H9 (cell line): ENCODE measurements at regions not wholly inside any gene's neighbourhood (a gene's known extent, or its start where the extent isn't known, plus 50 kb on each side); places are given as distances from the start of the nearest gene placed in this dataset.

Experiments
- DNase-seq: peaks from one replicate; pipeline ENCODE4 v3.0.0-alpha.2; 2017
- H2AFZ ChIP-seq: one replicate; pipeline ENCODE4 v1.6.1; 2013; ENCODE audit warnings: mild to moderate bottlenecking, low read length, control low read depth, moderate library complexity
- H2AK5ac ChIP-seq: 2 replicates; pipeline ENCODE4 v1.6.1; 2013; ENCODE audit warnings: low read length, control low read depth, mixed read lengths; ENCODE audit not compliant: insufficient read length
- H2BK120ac ChIP-seq: one replicate; pipeline ENCODE4 v1.6.1; 2013; ENCODE audit warnings: low read depth, mild to moderate bottlenecking, low read length, control low read depth, inconsistent platforms; ENCODE audit not compliant: poor library complexity, severe bottlenecking
- H2BK12ac ChIP-seq: 2 replicates; pipeline ENCODE4 v1.6.1; 2013; ENCODE audit warnings: low read length, control low read depth, mixed read lengths, low read depth; ENCODE audit not compliant: insufficient read length
- H2BK15ac ChIP-seq: 2 replicates; pipeline ENCODE4 v1.6.1; 2013; ENCODE audit warnings: low read depth, low read length, control low read depth
- H2BK20ac ChIP-seq: one replicate; pipeline ENCODE4 v1.6.1; 2013; ENCODE audit warnings: low read depth, mild to moderate bottlenecking, low read length, control low read depth, inconsistent platforms; ENCODE audit not compliant: poor library complexity, severe bottlenecking
- H2BK5ac ChIP-seq: 2 replicates; pipeline ENCODE4 v1.6.1; 2013; ENCODE audit warnings: low read length, control low read depth, mixed read lengths; ENCODE audit not compliant: insufficient read length
- H3K14ac ChIP-seq: 2 replicates; pipeline ENCODE4 v1.6.1; 2013; ENCODE audit warnings: low read length, control low read depth; ENCODE audit not compliant: insufficient read depth
- H3K18ac ChIP-seq: 2 replicates; pipeline ENCODE4 v1.6.1; 2013; ENCODE audit warnings: low read depth, mild to moderate bottlenecking, mixed read lengths, low read length, control low read depth; ENCODE audit not compliant: insufficient read length
- H3K23ac ChIP-seq: 2 replicates; pipeline ENCODE4 v1.6.1; 2013; ENCODE audit warnings: low read length, control low read depth, mixed read lengths, low read depth; ENCODE audit not compliant: insufficient read length
- H3K23me2 ChIP-seq: 2 replicates; pipeline ENCODE4 v1.6.1; 2013; ENCODE audit warnings: low read depth, mild to moderate bottlenecking, mixed read lengths, low read length, control low read depth; ENCODE audit not compliant: insufficient read length, poor library complexity, severe bottlenecking
- H3K27ac ChIP-seq: 2 replicates; pipeline ENCODE4 v1.5.1; 2013; ENCODE audit warnings: low read length, control low read depth, mixed read lengths, low read depth; ENCODE audit not compliant: insufficient read length
- H3K27me3 ChIP-seq: 2 replicates; pipeline ENCODE4 v1.6.1; 2013; ENCODE audit warnings: low read length, control low read depth, inconsistent platforms; ENCODE audit not compliant: insufficient read depth
- H3K4ac ChIP-seq: 2 replicates; pipeline ENCODE4 v1.6.1; 2013; ENCODE audit warnings: low read depth, mild to moderate bottlenecking, control low read depth, inconsistent platforms, low read length, moderate library complexity
- H3K4me1 ChIP-seq: 2 replicates; pipeline ENCODE4 v1.6.1; 2013; ENCODE audit warnings: low read length, control low read depth, inconsistent platforms; ENCODE audit not compliant: insufficient read depth
- H3K4me2 ChIP-seq: 2 replicates; pipeline ENCODE4 v1.6.1; 2013; ENCODE audit warnings: low read length, control low read depth, mixed read lengths; ENCODE audit not compliant: insufficient read length, insufficient read depth
- H3K56ac ChIP-seq: 2 replicates; pipeline ENCODE4 v1.6.1; 2013; ENCODE audit warnings: low read depth, mild to moderate bottlenecking, mixed read lengths, low read length, control low read depth; ENCODE audit not compliant: insufficient read length
- H3K79me1 ChIP-seq: 2 replicates; pipeline ENCODE4 v1.6.1; 2013; ENCODE audit warnings: low read depth, mild to moderate bottlenecking, moderate library complexity, low read length, control low read depth, inconsistent platforms; ENCODE audit not compliant: insufficient read depth, poor library complexity, severe bottlenecking
- H3K79me2 ChIP-seq: 2 replicates; pipeline ENCODE4 v1.6.1; 2013; ENCODE audit warnings: low read length, control low read depth, inconsistent platforms; ENCODE audit not compliant: insufficient read depth
- H3K9ac ChIP-seq: 2 replicates; pipeline ENCODE4 v1.6.1; 2013; ENCODE audit warnings: low read length, control low read depth, mixed read lengths; ENCODE audit not compliant: insufficient read length; ENCODE audit errors: extremely low read depth
- H3K9me3 ChIP-seq: one replicate; pipeline ENCODE4 v1.6.1; 2013; ENCODE audit warnings: low read depth, low read length, inconsistent platforms; ENCODE audit not compliant: control insufficient read depth
- H3T11ph ChIP-seq: one replicate; pipeline ENCODE4 v1.6.1; 2013; ENCODE audit warnings: mild to moderate bottlenecking, low read length, control low read depth, inconsistent platforms
- H4K20me1 ChIP-seq: one replicate; pipeline ENCODE4 v1.6.1; 2013; ENCODE audit not compliant: control insufficient read depth, insufficient read length, insufficient read depth
- H4K5ac ChIP-seq: 2 replicates; pipeline ENCODE4 v1.6.1; 2013; ENCODE audit warnings: low read depth, mild to moderate bottlenecking, mixed read lengths, low read length, control low read depth; ENCODE audit not compliant: insufficient read length
- H4K8ac ChIP-seq: replicated peaks from 2 replicates; pipeline ENCODE4 v1.6.1; 2013; ENCODE audit warnings: low read length, control low read depth, mixed read lengths, low read depth; ENCODE audit not compliant: insufficient read length
- H4K91ac ChIP-seq: 2 replicates; pipeline ENCODE4 v1.6.1; 2013; ENCODE audit warnings: low read depth, mild to moderate bottlenecking, moderate library complexity, mixed read lengths, low read length, control low read depth; ENCODE audit not compliant: insufficient read length
- H3K27ac Mint-ChIP-seq, 3 experiments: 2 replicates in 2 of 3; 3 replicates in 1 of 3; pipeline ENCODE4 v1.8.0; 2020 to 2021; ENCODE audit warnings: mixed read lengths in 3 of 3, mild to moderate bottlenecking in 1 of 3, moderate library complexity in 1 of 3
- H3K27me3 Mint-ChIP-seq: 2 replicates; pipeline ENCODE4 v1.8.0; 2021; ENCODE audit warnings: low read depth, mild to moderate bottlenecking, moderate library complexity, mixed read lengths
- H3K36me3 Mint-ChIP-seq, 3 experiments: 2 replicates in 2 of 3; 3 replicates in 1 of 3; pipeline ENCODE4 v1.8.0; 2020 to 2021; ENCODE audit warnings: low read depth in 3 of 3, mixed read lengths in 3 of 3; ENCODE audit not compliant: insufficient read depth in 1 of 3
- H3K4me1 Mint-ChIP-seq, 2 experiments: 2 replicates each; pipeline ENCODE4 v1.8.0; 2020; ENCODE audit warnings: mixed read lengths in 2 of 2
- H3K4me3 Mint-ChIP-seq, 2 experiments: 2 replicates in 1 of 2; 3 replicates in 1 of 2; pipeline ENCODE4 v1.8.0; 2020 to 2021; ENCODE audit warnings: mild to moderate bottlenecking in 2 of 2, mixed read lengths in 2 of 2, moderate library complexity in 1 of 2
- H3K9me3 Mint-ChIP-seq, 2 experiments: 2 replicates in 1 of 2; 3 replicates in 1 of 2; pipeline ENCODE4 v1.8.0; 2020; ENCODE audit warnings: mild to moderate bottlenecking in 2 of 2, mixed read lengths in 2 of 2, moderate library complexity in 1 of 2
- WGBS: extraction: QIAGEN DNeasy Blood & Tissue Kit; methylation state at CpG from one replicate; pipeline ENCODE4 v1.1.7; 2013; ENCODE audit warnings: missing lambda C conversion rate, low lambda C conversion rate, mixed read lengths; ENCODE audit not compliant: insufficient read length; ENCODE audit errors: extremely low coverage; 5-methylcytosine and 5-hydroxymethylcytosine counted together
- TF ChIP-seq, protein P1 (sequence below): fragments of 200-600 bp; sonication (generic); conservative IDR thresholded peaks from 3 replicates; pipeline ENCODE4 v1.8.0; 2021; ENCODE audit warnings: antibody characterized with exemption, mild to moderate bottlenecking

DNA sequence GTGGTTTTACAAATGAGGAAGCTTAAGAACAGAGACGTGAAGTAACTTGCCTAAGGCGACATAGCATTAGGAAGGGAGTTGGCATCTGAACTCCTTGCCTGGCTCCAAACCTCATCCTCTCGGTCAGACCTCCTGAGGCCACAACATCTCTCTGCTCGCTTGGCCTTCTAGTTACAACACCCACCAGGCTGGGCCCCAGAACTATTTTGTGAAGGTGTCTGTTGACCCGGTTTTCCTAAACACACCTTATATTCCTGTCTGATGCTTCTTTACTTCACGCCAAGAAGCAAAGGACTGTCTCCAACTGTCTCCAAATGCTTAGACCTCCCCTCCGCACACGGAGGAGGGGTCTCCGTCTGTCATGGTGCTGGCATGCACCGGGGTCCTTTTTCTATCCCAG, 326.6 kb downstream of the THBS2 start:
- Histone ChIP-seq H4K20me1 (no peaks in the 10 kb centered on the region), H2BK5ac (no peak overlapping the region), H2BK15ac (no peak overlapping the region), H3K79me1 (no peaks in the 10 kb centered on the region), H4K8ac (no peak overlapping the region), H3K56ac (no peak overlapping the region), H2AK5ac (no peak overlapping the region), H3K27ac (no peak overlapping the region), H3K14ac (no peak overlapping the region), H3K18ac (no peak overlapping the region), H2BK20ac (no peak overlapping the region), H3K23ac (no peak overlapping the region), H2AFZ (no peak overlapping the region), H3K79me2 (no peaks in the 10 kb centered on the region), H2BK120ac (no peak overlapping the region), H3K9ac (no peak overlapping the region), H3K23me2 (no peaks in the 10 kb centered on the region), H3K4me1 (peaks cover 7% of the 10 kb centered on the region; the same call in 1 of the 2 replicates), H3T11ph (no peak overlapping the region), H2BK12ac (no peak overlapping the region), H4K91ac (no peak overlapping the region), H3K4me2 (no peak overlapping the region), H4K5ac (no peak overlapping the region), H3K9me3 (peaks cover 8% of the 10 kb centered on the region), H3K27me3 (no peaks in the 10 kb centered on the region), H3K4ac (no peak overlapping the region)
- no peak for DNase-seq
- no peak overlapping the region for H3K4me3 Mint-ChIP-seq
- peaks cover 16 to 23% of the 10 kb centered on the region in 2 experiments for H3K9me3 Mint-ChIP-seq
- H3K4me1 Mint-ChIP-seq = peaks cover 8 to 9% of the 10 kb centered on the region in 2 experiments
- TF ChIP-seq, protein P1, sequence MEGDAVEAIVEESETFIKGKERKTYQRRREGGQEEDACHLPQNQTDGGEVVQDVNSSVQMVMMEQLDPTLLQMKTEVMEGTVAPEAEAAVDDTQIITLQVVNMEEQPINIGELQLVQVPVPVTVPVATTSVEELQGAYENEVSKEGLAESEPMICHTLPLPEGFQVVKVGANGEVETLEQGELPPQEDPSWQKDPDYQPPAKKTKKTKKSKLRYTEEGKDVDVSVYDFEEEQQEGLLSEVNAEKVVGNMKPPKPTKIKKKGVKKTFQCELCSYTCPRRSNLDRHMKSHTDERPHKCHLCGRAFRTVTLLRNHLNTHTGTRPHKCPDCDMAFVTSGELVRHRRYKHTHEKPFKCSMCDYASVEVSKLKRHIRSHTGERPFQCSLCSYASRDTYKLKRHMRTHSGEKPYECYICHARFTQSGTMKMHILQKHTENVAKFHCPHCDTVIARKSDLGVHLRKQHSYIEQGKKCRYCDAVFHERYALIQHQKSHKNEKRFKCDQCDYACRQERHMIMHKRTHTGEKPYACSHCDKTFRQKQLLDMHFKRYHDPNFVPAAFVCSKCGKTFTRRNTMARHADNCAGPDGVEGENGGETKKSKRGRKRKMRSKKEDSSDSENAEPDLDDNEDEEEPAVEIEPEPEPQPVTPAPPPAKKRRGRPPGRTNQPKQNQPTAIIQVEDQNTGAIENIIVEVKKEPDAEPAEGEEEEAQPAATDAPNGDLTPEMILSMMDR = no peak
- WGBS = no CpG with 5 or more reads among the region's 10 CpGs
- no peak overlapping the region for H3K27ac Mint-ChIP-seq
- H3K36me3 Mint-ChIP-seq = peaks cover 5 to 23% (median 21%) of the 10 kb centered on the region in 3 experiments; a peak in 6 of 7 replicates
- peaks cover 1% of the 10 kb centered on the region; the same call in 1 of the 2 replicates for H3K27me3 Mint-ChIP-seq
